KG1 (cell line): ENCODE measurements at regions not wholly inside any gene's neighbourhood (a gene's known extent, or its start where the extent isn't known, plus 50 kb on each side); places are given as distances from the start of the nearest gene placed in this dataset.

Source experiments
- DNase-seq: peaks from one replicate; lab custom pipeline; 2025; lab: John Stamatoyannopoulos, UW

DNA sequence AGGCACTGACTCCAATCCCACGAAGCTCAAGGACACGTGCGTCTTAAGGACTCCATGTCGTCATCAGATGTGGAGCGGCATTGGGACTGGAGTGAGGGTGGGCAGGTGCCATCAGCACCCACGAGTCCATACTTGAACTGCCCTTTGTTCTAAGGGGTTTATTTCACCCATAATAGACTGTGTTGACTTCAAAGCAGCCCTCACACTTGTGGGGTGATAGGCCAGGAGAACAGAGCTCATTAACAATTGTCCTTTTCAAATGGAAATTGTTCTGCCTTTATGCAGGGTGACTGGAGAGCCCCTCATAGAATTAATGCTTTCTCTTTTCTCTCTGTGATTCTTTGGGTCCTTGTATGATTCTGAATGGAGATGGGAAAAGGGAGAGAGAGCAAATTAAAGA lies 376.9 kb upstream of the MGMT start:
- DNase-seq = no peak

DNA sequence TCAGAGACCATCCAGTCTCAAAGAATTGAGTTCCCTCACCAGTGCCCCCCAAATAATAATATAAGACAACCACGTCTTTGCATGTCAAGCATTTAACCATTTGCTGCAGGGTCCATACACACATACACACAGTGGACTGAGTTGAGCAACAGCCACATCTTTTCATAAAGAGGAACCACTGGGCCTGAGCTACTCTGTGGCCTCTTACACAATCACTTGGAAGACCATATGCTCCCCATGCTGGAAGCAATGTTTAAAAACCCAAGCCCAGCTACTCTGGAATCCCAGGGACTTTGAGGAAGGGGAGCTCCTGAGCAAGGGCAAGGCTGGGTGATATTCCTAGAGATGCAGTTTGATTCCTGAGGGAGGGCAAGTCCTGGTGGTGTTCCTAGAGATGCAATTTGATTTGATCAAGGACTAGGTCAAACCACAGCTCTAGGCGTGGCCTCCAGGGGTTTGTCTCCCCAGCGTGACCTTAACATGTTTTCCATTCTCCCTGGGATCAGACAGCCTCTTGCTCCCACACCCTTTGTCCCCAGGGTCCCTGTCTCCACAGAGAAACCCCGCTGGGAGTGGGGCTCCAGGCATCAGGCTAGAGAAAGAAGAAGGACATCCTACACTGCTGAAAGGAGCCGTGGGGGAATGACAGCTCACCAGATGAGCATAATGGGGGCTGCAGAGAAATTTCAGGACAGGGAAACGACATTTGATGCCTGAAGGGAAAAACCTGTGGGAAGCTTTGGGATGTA lies 376.2 kb upstream of the MGMT start:
- peak; percentile 3 for DNase-seq

DNA sequence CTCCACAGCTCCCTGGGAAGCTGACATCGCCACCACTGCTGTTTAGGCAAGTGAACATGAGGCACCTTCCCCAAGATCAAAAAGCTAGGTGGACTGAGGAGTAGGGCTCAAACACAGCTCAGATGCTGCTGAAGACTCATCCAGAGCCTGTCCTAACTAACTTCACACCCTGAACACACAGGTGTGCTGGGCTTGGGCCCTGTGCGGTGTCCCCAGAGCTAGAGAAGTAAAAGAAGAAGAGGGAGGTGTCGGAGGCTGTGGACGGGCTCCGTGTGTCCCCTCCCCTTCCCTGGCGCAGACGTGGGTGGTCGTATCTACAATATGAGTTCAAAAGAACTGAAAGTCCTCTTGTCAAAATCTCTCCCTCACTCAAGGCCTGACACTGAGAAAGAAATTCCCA lies 373.4 kb upstream of the MGMT start:
- DNase-seq = no peak

DNA sequence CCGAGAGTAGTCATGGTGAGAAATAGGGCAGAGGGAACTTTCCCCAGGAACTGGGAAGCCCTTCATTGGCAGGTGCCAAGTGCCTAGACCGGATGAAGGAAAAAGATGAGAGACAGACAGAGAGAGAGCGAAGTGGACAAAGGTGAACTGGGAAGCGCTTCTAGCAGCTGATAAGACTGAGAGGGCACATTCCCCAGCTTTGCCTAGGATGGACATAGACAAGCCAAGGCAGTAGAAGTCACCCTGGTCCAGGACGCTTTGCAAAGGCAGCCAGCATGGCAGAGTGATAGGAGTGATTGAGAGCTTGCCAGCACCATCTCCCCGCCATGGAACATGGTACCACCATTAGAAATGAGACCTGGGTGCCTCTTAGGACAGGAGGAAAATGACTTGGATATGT lies 372.8 kb upstream of the MGMT start:
- no peak for DNase-seq

DNA sequence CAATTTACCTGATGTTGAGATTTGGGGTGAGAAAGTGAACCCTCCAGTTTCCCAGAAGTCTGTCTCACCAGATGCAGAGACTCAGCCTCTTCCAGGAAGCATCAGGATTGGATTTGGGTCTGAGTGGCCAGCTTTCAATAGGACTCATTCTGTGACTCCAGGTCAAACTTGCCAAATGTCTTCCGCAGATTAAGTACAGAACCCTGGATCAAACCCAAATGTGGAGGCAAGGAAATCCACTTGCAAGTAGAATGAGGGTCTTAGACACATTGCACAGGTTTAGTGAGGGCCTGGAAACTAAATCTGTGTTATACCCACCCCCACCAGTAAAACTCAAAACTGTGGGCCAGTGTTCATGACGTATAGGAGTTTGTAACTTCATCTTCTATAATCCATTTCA lies 372.2 kb upstream of the MGMT start:
- no peak for DNase-seq

DNA sequence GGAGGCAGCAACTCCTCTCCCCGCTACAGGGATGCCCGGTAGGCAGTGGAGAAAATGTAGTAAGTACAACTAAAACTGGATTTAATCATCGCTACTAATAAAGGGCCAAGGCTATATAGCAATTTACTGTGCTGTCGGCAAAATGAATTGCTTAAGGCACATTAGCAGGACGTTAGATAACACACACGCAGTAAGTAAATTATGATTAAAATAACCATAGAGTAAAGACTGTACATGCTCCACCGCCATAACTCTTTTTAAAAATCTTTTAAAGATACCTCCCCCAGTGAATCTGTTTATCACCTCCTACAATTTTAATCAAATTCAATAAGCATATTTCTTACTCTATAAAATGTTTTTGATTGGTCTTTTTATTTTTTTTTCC lies 371.4 kb upstream of the MGMT start:
- DNase-seq = no peak

DNA sequence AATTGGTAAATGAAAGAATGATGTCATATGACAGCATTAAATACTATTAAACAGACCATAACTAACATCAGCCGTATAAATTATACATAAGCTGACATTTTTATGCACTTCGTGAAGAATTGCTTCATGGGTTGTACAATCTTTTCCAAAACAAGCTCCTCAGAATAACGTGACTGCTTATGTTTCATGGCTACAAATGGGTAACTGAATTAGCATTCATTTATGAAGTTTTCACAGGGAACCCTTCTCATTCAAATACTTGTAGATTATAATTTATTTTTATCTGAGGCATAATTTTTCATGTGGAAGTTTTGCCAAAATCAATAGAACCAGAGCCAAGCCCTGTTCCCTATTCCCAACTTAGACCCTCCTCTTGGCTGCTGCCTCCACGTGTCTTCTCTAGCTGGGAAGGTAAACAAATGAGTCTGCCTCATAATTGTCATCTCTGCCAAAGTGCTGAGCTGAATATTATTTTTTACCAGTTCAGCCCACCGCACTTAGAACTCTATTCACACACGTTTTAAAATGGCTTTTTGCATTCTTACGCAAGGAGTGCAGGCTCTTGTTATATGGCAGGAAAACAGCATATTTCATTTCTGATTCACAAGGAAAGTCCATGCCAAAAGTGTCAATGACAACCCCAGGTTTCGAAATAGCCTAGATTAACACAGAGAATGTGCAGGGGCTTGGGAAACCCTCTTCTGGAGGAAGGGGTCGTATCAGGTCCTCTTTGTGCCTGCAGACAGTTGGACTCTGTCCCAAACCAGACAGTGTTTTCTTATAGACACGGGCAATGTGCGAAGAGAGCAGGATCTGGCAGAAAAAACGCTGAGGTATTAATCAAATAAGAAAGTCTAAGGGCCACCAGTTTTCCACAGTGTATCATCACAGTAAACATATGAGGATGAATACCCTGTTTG lies 370.7 kb upstream of the MGMT start:
- no peak for DNase-seq

DNA sequence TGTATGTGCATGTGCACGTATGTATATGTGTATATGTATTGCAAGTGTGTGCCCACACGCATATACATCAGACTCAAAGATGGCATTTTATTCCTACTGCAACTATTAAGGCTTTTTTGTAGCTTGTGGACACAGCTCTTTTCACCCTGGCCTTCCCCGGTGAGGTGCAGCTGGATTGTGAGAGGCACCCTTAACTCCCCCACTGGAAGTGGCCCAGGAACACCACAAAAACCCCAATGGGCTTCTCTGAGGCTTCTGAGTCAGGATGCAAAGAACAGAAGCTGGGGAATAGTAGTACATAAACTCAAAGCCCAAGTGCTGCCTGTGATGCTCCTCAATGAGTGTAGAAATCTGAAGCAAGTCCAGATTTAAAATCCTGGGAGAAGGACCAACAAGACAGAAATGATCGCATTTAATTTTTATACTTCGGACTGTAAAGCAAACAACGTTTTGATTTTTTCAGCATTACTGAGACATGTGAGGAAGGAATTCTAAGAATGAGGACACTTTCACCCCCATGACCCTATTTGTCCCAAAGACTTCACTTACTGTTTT lies 369.2 kb upstream of the MGMT start:
- no peak for DNase-seq

DNA sequence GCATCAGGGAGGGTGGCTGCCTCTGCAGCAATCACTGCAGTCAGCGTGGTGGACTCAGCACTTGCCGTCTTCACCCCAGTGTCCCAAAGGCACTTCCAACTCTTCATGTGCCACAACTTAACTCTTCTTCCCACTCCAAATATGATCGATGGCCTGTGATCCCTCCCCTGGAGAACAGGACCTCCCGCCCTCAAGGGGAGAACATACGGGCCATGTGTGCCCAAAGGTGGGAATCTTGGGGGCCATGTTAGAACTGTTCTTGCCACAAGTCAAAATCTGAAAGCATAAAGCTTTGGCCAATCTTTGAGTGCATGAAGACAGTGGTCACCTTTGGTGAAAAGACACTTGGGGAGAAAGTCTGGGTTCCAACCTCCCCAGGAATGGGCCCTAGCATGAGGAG lies 368.5 kb upstream of the MGMT start:
- no peak for DNase-seq

DNA sequence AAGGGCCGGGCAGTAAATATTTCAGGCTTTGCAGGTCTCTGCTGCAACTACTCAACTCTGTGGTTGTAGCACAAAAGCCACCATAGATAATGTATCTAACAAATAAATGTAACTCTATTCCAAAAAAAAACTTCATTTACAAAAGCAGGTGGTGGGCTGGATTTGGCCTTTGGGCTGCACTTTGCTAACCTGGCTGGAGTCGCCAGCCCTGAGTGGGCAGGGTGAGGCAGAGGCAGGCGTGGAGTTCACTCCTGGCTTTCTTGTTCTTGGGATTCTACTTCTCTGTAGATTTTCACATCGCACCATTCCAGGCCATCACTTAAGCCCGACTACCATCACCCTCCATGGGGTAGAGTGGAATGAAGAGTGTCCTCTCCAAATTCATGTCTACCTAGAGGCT lies 367.6 kb upstream of the MGMT start:
- DNase-seq = no peak

DNA sequence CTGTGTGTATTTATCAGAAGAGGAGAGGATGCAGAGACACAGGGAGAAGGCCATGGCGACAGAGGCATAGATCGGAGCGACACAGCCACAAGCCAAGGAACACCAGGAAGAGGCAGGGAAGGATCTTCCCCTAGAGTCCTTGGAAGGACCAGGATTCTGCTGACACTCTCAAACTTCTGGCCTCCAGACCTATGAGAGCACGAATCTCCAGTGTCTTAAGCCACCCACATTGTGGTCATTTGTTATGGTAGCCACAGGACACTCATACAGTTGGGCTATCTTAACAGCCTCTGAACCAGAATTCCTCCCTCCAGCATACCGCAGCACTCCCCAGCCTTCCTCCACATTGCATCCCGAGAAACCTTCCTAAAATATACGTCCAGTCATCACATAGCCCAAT lies 367.0 kb upstream of the MGMT start:
- DNase-seq = no peak

DNA sequence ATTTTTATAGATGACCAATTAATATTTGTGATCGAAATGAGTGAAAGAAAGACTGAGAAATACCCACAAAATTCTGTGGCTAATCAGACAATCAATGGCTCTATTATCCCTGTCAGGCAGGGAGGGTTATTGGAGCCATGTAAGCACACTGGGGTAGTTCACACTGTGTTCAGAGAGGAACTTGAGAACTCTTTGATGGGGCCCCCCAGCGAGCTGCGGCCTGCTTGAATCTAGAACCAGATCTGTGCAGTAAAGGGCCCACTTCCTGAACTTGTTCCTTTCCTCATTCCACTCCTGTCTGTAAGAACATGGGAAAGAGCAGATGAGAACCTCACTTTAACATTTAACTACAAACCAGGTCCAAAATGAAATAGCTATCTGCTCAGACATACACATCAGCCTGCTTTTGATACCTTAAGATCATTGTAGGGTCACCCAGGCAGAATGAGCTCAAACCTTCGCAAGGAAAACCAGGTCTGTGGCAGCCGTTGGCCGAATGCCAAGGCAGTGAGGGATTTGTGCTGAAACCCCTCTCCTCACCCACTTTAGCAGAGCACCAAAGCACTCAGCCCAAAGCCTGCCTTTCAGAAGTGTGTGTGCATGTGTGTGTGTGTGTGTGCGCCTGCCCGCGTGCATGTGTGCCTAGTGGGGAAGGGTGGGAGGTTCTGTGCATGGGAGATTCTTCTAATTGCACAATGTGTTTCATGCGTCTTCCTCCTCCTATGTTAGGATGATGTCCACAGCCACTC lies 365.6 kb upstream of the MGMT start:
- no peak for DNase-seq

DNA sequence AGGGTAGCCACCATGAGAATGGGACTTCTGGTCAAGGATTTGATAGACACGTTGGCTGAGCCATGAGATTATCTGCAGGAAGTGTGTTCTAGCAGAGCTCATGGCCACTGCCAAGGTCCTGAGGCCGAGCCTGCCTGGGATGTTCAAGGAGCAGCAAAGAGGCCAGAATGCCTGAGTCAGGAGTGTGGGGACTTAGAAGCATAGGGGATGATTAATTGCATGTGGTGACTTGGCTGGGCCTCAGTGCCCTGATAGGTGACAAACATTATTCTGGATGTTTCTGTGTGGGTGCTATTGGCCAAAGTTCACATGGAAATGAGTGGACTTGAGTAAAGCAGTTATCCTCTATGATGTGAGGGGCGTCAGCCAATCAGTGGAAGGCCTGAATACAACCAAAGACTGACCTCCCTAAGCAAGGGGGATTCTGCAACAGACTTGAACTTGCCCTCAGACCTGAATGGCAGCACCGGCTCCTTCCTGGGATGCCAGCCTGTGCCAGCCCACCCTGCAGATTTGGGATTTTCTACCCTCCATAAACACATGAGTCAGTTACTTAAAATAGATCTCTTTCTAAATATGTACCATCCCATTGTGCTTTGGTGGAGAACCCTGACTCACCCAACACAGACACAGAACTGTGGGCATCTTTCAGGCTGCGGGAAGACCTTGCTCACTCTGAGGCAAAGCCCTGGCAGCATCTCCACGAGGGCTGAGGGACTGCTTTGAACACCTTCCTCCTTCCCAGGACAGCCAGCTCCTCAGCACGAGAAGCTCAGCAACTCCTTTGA lies 363.9 kb upstream of the MGMT start:
- no peak for DNase-seq

DNA sequence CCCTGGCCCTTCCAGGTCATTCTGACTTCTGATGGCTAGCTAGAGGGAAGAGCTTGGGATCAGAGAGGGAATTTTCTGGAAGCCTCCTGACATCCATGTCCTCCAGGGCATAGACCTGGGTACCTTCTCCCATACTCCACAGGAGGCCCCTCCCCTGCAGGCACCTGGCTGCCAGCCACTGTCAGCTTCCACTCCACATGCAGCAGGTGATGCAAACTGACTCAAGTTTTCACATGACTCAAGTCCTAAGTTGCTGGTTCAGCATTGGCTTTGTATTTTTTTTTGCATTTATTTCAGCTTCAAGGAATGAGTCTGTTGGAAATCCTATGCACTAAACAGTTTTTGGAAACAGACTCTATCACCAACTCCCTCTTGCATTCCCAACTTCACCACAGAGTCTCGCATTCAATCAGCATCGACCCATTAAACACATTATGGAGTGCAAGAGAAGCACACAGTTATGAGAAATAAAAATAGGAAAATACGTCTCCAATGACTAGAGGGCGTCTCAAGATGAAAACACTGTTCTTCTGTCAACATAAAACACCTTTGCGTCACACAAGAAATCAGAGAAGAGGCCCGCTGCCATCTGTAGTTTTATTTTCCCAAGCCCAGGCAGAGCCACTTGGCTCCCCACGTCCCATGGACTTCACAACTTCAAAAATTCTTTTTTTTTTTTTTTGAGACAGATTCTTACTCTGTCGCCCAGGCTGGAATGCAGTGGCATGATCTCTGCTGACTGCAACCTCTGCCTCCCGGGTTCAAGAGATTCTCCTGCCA lies 362.6 kb upstream of the MGMT start:
- DNase-seq = no peak

DNA sequence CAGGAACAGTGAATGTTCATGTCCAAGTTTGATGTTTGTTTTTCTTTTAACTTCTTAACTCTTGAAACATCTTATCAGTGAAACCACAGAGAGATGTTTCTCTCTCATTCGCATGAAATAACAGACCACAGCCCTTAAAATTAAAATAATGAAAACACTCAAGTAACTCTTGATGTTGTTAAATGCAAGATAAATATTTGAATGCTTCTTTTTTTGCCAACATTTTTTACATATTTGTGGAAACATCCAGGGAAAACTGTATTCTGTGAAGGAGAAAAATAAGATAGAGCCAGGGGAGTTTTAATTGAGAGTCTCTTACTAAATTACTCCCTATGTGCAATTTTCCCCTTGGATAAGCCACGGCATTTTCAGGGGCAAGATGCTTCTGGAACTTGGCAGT lies 361.8 kb upstream of the MGMT start:
- DNase-seq = no peak

DNA sequence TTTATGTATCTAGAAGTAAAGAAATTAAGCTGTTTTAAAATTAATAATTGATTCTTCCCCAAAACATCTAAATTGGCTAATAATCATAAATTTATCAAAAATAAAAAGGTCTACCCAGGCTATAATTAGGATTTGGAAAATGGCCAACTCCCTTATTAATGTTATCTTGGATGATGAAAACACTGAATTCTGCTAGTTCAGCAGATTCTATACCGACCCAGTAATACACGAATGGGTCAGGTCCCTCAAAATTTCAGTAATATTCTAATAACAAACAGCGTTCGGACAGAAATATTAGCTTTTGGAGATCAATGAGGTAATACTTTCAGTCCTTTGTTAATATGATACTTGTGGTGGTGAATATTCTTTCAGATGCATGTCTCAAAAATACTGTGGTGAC lies 360.7 kb upstream of the MGMT start:
- no peak for DNase-seq

DNA sequence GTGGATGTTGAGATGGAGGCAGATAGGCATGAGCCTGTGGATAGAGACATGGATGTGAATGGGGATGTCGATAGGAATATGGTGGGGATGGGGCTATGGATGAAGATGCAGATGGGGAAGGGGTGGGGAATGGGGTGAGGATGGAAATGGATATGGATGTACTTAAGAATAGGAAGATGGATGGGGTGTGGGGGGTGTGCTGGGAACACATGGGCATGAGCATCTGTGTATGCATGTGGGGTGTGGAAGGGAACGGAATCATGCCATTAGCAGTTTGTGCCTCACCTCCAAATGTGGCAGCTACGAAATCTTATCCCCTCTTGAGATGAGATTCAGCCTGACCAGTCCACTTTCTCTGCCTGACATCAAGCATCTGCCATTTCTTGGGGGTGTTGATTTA lies 359.5 kb upstream of the MGMT start:
- DNase-seq = no peak

DNA sequence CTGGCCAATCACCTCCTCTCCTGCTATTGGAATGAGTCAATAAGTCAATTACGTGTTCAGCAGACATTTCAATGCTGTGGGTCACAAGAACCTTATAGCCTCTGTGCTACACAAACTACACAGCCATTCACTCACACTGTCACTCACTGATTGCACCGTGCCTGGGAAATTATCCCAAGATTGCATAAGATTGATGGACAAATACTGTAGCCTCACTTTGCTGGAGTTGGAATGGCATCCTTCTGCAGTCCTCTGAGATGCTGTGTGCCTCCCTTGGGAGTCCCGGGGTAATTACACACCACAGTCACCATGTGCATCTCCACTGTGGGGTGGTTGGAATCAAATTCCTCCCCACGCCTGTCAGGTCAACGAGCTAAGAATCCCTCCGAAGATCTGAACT lies 358.7 kb upstream of the MGMT start:
- DNase-seq = no peak

DNA sequence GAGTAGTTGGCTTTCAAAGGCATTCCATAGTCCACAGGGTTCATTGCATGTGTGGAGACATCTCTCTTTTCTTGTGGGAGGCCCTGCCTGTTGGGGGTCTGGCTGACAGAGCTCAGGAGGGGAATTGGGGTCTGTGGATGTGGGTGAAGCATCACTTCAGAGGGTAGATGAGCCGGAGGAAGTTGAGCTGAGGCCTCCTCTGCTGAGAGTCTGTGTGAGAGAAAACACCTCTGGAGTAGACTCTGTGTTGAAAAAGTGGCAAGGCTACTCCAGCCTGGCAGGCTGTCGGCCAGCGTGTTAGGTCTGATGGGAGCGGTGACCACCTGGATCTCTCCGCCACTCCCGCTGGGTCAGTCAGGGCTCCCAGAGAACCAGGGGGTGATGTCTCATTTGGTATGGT lies 358.0 kb upstream of the MGMT start:
- no peak for DNase-seq

DNA sequence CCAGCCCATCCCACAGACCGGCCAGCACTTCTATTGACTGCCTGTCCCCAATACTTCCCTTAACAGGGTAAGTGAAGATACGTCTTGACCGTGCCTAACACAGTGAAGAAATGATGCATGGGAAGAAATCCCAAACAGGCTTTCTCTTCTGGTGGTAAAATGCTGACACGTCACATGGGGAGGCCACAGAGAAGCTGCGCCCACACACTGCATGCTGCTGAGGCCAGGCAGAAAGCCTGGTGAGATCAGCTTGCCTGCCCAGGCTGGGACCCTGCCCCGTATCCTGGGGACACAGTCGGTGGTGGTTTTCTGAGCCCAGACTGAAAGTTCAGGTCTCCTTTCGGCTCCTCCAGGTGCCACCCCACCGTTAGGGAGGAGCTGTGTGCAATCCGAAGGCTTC lies 356.3 kb upstream of the MGMT start:
- no peak for DNase-seq

DNA sequence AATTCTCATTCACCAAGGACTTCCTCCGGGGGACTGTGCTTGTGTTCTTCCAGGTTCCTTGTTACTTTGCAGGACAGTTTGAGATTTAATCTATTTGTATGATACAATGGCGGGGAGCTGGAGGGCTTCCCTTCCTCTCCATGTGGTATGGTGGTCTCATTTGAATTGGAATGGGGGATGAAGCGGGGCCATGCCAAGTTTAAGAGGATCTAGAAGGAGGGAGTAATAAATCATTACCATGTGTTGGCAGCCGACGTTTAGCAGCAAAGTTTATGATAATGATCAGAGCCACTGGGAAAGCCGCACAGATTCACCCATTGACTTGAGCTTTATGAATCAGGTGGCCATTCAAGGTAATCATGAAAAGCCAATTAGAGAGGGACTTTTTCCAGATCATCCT lies 355.1 kb upstream of the MGMT start:
- no peak for DNase-seq
